PC-9 (cell line): ENCODE measurements at regions not wholly inside any gene's neighbourhood (a gene's known extent, or its start where the extent isn't known, plus 50 kb on each side); places are given as distances from the start of the nearest gene placed in this dataset.

ENCODE experiments used
- BruUV-seq: library from RNA; stranded (reverse); fragments of 400-500 nt; replicated peaks from 2 replicates; lab custom pipeline; 2021; lab: Mats Ljungman, UMichigan
- CTCF ChIA-PET: fragments of 300-600 bp; sonication (Branson Sonifier 250); formaldehyde crosslinking; loops from one replicate; lab custom pipeline; 2022; ENCODE audit warnings: antibody characterized with exemption; lab: Charles Lee
- POLR2A ChIA-PET: fragments of 300-600 bp; sonication (Branson Sonifier 250); formaldehyde crosslinking; loops from one replicate; lab custom pipeline; 2022; ENCODE audit warnings: antibody characterized with exemption; ENCODE audit not compliant: unreplicated experiment; lab: Charles Lee
- DNase-seq, 2 experiments: peaks; one replicate each; pipeline versions ENCODE4 v3.0.0 to v3.0.0-alpha.2; 2015 to 2022; ENCODE audit warnings: mixed read lengths in 1 of 2
- H2AFZ ChIP-seq: fragments of 200-600 bp; sonication (generic); 2 replicates; pipeline ENCODE4 v1.8.1; 2017; ENCODE audit warnings: antibody characterized with exemption
- H3F3A ChIP-seq: fragments of 200-600 bp; sonication (generic); 2 replicates; pipeline ENCODE4 v1.8.1; 2017; ENCODE audit warnings: antibody characterized with exemption, mild to moderate bottlenecking, low read depth; ENCODE audit not compliant: insufficient read depth
- H3K27ac ChIP-seq: fragments of 200-600 bp; sonication (generic); 2 replicates; pipeline ENCODE4 v1.6.1; 2016; ENCODE audit warnings: mixed run types
- H3K27me3 ChIP-seq: fragments of 200-600 bp; sonication (generic); 2 replicates; pipeline ENCODE4 v1.6.1; 2016; ENCODE audit warnings: low read depth, mixed run types; ENCODE audit not compliant: insufficient read depth
- H3K36me3 ChIP-seq: fragments of 200-600 bp; sonication (generic); 2 replicates; pipeline ENCODE4 v1.6.1; 2016; ENCODE audit warnings: low read depth, mixed run types
- H3K4me1 ChIP-seq: fragments of 200-600 bp; sonication (generic); replicated peaks from 2 replicates; pipeline ENCODE4 v1.6.1; 2016; ENCODE audit warnings: mixed run types; ENCODE audit not compliant: insufficient read depth
- H3K4me2 ChIP-seq: fragments of 200-600 bp; sonication (generic); 2 replicates; pipeline ENCODE4 v1.6.1; 2017; ENCODE audit warnings: mixed run types
- H3K4me3 ChIP-seq: fragments of 200-600 bp; sonication (generic); 2 replicates; pipeline ENCODE4 v1.6.1; 2016; ENCODE audit warnings: mixed run types
- H3K79me2 ChIP-seq: fragments of 200-600 bp; sonication (generic); 2 replicates; pipeline ENCODE4 v1.6.1; 2017; ENCODE audit warnings: low read depth, mixed run types
- H3K9me2 ChIP-seq: fragments of 200-600 bp; sonication (generic); 2 replicates; pipeline ENCODE4 v1.8.1; 2017; ENCODE audit warnings: mild to moderate bottlenecking; ENCODE audit not compliant: insufficient read depth
- H3K9me3 ChIP-seq: fragments of 200-600 bp; sonication (generic); 2 replicates; pipeline ENCODE4 v1.8.1; 2016; ENCODE audit warnings: low read depth; ENCODE audit not compliant: insufficient read depth
- H4K20me1 ChIP-seq: fragments of 200-600 bp; sonication (generic); 2 replicates; pipeline ENCODE4 v1.8.1; 2017; ENCODE audit not compliant: insufficient read depth
- EZH2 ChIP-seq: fragments of 200-600 bp; sonication (generic); IDR thresholded peaks from 2 replicates; pipeline ENCODE4 v1.8.0; 2017; ENCODE audit warnings: antibody characterized with exemption, low read depth
- intact Hi-C: fragments of 100-400 bp; cut with micrococcal nuclease; formaldehyde crosslinking; loops from one replicate; pipeline ENCODE4 v1.10.0; 2022; ENCODE audit not compliant: unreplicated experiment
- TF ChIP-seq, protein P1 (sequence below): fragments of 200-600 bp; sonication (generic); conservative IDR thresholded peaks from 2 replicates; pipeline ENCODE4 v1.6.1; 2017; ENCODE audit warnings: mixed run types, antibody characterized with exemption, mild to moderate bottlenecking, moderate library complexity

DNA sequence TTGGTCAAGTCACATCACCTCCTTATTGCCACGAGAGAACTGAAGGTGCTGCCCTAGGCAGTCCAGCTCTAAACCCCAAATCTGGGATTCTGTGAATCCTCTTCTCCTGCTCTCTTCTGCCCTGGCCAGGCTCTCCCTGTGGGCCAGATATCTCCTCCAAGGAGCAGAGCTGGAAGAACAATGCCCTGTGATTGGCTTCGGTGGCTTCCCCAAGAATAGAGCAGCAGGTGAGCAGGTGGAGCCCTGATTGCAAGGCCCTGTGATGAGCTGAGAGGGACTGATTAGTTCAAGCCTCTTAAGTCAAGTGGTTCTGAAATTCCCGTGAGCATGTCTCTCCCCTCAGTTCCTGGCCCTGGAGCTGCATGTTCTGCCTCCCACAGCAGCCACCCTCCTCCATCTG, 175.3 kb upstream of the BRINP1 start:
- POLR2A ChIA-PET, result no interaction called here
- intact Hi-C loops, result no loop called here
- no peak for DNase-seq
- Histone ChIP-seq H3K4me3 (no peak overlapping the region), H4K20me1 (no peaks in the 10 kb centered on the region), H3K36me3 (no peaks in the 10 kb centered on the region), H3K79me2 (no peaks in the 10 kb centered on the region), H3K4me1 (no peaks in the 10 kb centered on the region), H2AFZ (no peak overlapping the region), H3K9me3 (no peaks in the 10 kb centered on the region), H3K9me2 (no peaks in the 10 kb centered on the region), H3K27ac (no peak overlapping the region), H3F3A (no peaks in the 10 kb centered on the region), H3K27me3 (no peaks in the 10 kb centered on the region), H3K4me2 (no peak overlapping the region)
- CTCF ChIA-PET, result no interaction called here
- no TSS peak for BruUV-seq
- TF ChIP-seq, protein P1, sequence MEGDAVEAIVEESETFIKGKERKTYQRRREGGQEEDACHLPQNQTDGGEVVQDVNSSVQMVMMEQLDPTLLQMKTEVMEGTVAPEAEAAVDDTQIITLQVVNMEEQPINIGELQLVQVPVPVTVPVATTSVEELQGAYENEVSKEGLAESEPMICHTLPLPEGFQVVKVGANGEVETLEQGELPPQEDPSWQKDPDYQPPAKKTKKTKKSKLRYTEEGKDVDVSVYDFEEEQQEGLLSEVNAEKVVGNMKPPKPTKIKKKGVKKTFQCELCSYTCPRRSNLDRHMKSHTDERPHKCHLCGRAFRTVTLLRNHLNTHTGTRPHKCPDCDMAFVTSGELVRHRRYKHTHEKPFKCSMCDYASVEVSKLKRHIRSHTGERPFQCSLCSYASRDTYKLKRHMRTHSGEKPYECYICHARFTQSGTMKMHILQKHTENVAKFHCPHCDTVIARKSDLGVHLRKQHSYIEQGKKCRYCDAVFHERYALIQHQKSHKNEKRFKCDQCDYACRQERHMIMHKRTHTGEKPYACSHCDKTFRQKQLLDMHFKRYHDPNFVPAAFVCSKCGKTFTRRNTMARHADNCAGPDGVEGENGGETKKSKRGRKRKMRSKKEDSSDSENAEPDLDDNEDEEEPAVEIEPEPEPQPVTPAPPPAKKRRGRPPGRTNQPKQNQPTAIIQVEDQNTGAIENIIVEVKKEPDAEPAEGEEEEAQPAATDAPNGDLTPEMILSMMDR, result no peak
- no peak for TF ChIP-seq EZH2

DNA sequence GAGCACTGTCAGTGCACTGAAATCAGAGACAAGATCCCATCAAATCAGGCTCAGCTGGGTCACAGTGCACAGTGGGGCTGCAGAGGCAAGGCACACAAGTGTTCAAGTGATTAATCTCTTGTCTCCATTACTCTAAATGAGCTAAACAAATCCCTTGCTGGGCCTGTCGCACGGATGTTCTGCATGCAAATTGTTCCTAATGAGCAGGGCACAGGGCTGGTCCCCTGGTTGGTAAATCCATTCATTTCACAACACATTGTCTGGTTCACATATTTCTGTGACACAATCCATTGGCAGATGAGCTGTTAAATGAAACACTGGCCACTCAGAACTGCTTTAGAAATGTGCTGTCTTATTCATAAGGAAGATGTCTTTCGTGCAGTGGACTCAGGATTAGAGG, 167.9 kb upstream of the BRINP1 start:
- Histone ChIP-seq H3K4me2 (no peak overlapping the region), H2AFZ (no peak overlapping the region), H3K9me3 (no peaks in the 10 kb centered on the region), H3K36me3 (no peaks in the 10 kb centered on the region), H3F3A (no peaks in the 10 kb centered on the region), H4K20me1 (no peaks in the 10 kb centered on the region), H3K9me2 (no peaks in the 10 kb centered on the region), H3K4me1 (no peaks in the 10 kb centered on the region), H3K4me3 (no peak overlapping the region), H3K79me2 (no peaks in the 10 kb centered on the region), H3K27me3 (no peaks in the 10 kb centered on the region), H3K27ac (no peak overlapping the region)
- POLR2A ChIA-PET, result no interaction called here
- TF ChIP-seq, protein P1, result no peak
- TF ChIP-seq EZH2, result no peak
- CTCF ChIA-PET, result no interaction called here
- intact Hi-C loops, result no loop called here
- BruUV-seq, result no TSS peak
- DNase-seq, result no peak

DNA sequence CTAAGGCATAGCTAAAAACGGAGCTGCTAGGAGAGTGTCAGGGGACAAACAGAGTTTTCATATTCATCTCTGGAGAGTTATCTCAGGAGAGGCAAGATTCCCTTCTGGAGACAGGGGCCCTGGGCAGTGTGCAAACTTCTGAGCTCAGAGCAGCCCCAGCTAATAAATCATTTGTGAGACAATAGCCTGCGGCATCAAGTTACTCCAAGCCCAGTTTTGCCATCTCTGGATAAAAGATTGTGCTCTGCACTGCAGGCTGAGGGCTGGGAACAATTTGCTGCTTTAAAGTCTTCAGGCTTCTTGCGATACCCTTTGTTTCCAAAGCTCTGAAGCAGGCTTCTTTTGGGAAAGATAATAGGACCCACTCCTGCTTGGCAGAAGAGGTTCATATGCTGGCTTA, 164.3 kb upstream of the BRINP1 start:
- Histone ChIP-seq H2AFZ (no peak overlapping the region), H3K4me1 (no peaks in the 10 kb centered on the region), H3K27ac (no peak overlapping the region), H3K9me2 (no peaks in the 10 kb centered on the region), H4K20me1 (no peaks in the 10 kb centered on the region), H3K36me3 (no peaks in the 10 kb centered on the region), H3K27me3 (no peaks in the 10 kb centered on the region), H3K4me3 (no peak overlapping the region), H3F3A (no peaks in the 10 kb centered on the region), H3K79me2 (no peaks in the 10 kb centered on the region), H3K9me3 (no peaks in the 10 kb centered on the region), H3K4me2 (no peak overlapping the region)
- DNase-seq, result no peak
- POLR2A ChIA-PET, result no interaction called here
- CTCF ChIA-PET, result no interaction called here
- TF ChIP-seq, protein P1, result no peak
- TF ChIP-seq EZH2, result no peak
- no TSS peak for BruUV-seq
- intact Hi-C loops, result no loop called here
